A549 (cell line): ENCODE measurements at regions not wholly inside any gene's neighbourhood (a gene's known extent, or its start where the extent isn't known, plus 50 kb on each side); places are given as distances from the start of the nearest gene placed in this dataset.

Source experiments
- ATAC-seq, 2 experiments: fragments of 200-7000 bp in 1 of 2; fragments of >200 bp in 1 of 2; cut with Nextera tagmentation in 1 of 2; cut with Tn5 transposase in 1 of 2; 3 replicates each; pipeline versions ENCODE4 v1.8.0 to v1.9.1; 2018 to 2020; ENCODE audit warnings: mild to moderate bottlenecking in 1 of 2, moderate library complexity in 1 of 2
- CTCF ChIA-PET: fragments of 300-600 bp; sonication (Branson Sonifier 250); formaldehyde crosslinking; extraction: SDS; loops from one replicate; lab custom pipeline; 2021; ENCODE audit warnings: antibody characterized with exemption, inconsistent platforms; lab: Yijun Ruan, JAX
- POLR2A ChIA-PET: fragments of 350-600 bp; formaldehyde crosslinking; extraction: SDS; loops from one replicate; lab custom pipeline; 2021; ENCODE audit warnings: antibody characterized with exemption, inconsistent platforms; lab: Yijun Ruan, JAX
- DNase-seq, 2 experiments: peaks; one replicate each; pipeline versions ENCODE4 v3.0.0 to v3.0.0-alpha.2; 2011 to 2016; ENCODE audit warnings: low read depth in 1 of 2, low spot score in 1 of 2
- FAIRE-seq: peaks from 2 replicates; lab custom pipeline; 2011; peaks lifted over from hg19 to GRCh38; lab: Jason Lieb, UNC
- H3K27ac ChIP-seq, 2 experiments: fragments of >200 bp; sonication (Bioruptor Twin); formaldehyde crosslinking; 3 replicates each; pipeline ENCODE4 v1.5.1; 2016 to 2017
- H3K4me1 ChIP-seq: fragments of >200 bp; sonication (Bioruptor Twin); formaldehyde crosslinking; 3 replicates; pipeline ENCODE4 v1.6.1; 2016
- H3K4me2 ChIP-seq: fragments of >200 bp; sonication (Bioruptor Twin); formaldehyde crosslinking; 3 replicates; pipeline ENCODE4 v1.6.1; 2016
- H3K4me3 ChIP-seq: fragments of >200 bp; sonication (Bioruptor Twin); formaldehyde crosslinking; 3 replicates; pipeline ENCODE4 v1.5.1; 2016
- H3K9me3 ChIP-seq: fragments of >200 bp; sonication (Bioruptor Twin); formaldehyde crosslinking; 3 replicates; pipeline ENCODE4 v1.6.1; 2016
- ATOH8 ChIP-seq: fragments of 250-450 bp; sonication (Bioruptor Pico); IDR thresholded peaks from 2 replicates; pipeline ENCODE4 v1.5.0; 2020; ENCODE audit warnings: low read depth, mild to moderate bottlenecking, moderate library complexity
- BHLHE40 ChIP-seq: IDR thresholded peaks from 2 replicates; pipeline ENCODE4 v1.6.1; 2012; ENCODE audit warnings: low read depth, low read length, inconsistent platforms
- CBX8 ChIP-seq: fragments of 200-600 bp; sonication (generic); IDR thresholded peaks from 2 replicates; pipeline ENCODE4 v1.6.1; 2016
- CEBPB ChIP-seq, 2 experiments: fragments of >200 bp in 1 of 2; sonication (Bioruptor Twin) in 1 of 2; formaldehyde crosslinking in 1 of 2; IDR thresholded peaks; 2 replicates each; pipeline ENCODE4 v1.6.1; 2012 to 2016
- CHD2 ChIP-seq: fragments of 150-350 bp; IDR thresholded peaks from 2 replicates; pipeline ENCODE4 v1.6.1; 2014; ENCODE audit warnings: low read length; ENCODE audit not compliant: partially characterized antibody
- E2F6 ChIP-seq: IDR thresholded peaks from 2 replicates; pipeline ENCODE4 v1.6.1; 2012; ENCODE audit warnings: low read depth, borderline replicate concordance
- EHF ChIP-seq: fragments of 250-450 bp; sonication (Bioruptor Pico); IDR thresholded peaks from 2 replicates; pipeline ENCODE4 v1.5.0; 2020; ENCODE audit warnings: mild to moderate bottlenecking
- EP300 ChIP-seq, 2 experiments: fragments of >200 bp; sonication (Bioruptor Twin); formaldehyde crosslinking; IDR thresholded peaks; 2 replicates in 1 of 2; 3 replicates in 1 of 2; pipeline ENCODE4 v1.6.1; 2016 to 2017
- GATA3 ChIP-seq: IDR thresholded peaks from 2 replicates; pipeline ENCODE4 v1.6.1; 2012; ENCODE audit warnings: borderline replicate concordance
- HDAC2 ChIP-seq: fragments of 200-600 bp; sonication (generic); IDR thresholded peaks from 2 replicates; pipeline ENCODE4 v1.6.1; 2016
- HES2 ChIP-seq: fragments of >200 bp; sonication (Bioruptor Twin); formaldehyde crosslinking; IDR thresholded peaks from 2 replicates; pipeline ENCODE4 v1.6.1; 2016
- HOXA7 ChIP-seq: fragments of 250-450 bp; sonication (Bioruptor Pico); IDR thresholded peaks from 2 replicates; pipeline ENCODE4 v1.5.0; 2020; ENCODE audit warnings: mild to moderate bottlenecking, moderate library complexity
- HOXB5 ChIP-seq: fragments of 250-450 bp; sonication (Bioruptor Pico); IDR thresholded peaks from 2 replicates; pipeline ENCODE4 v1.5.0; 2020; ENCODE audit warnings: mild to moderate bottlenecking, moderate library complexity
- KDM5A ChIP-seq: fragments of 200-600 bp; sonication (generic); IDR thresholded peaks from 2 replicates; pipeline ENCODE4 v1.6.1; 2016; ENCODE audit warnings: antibody characterized with exemption, mild to moderate bottlenecking
- MAFK ChIP-seq: fragments of 450-650 bp; IDR thresholded peaks from 2 replicates; pipeline ENCODE4 v1.6.1; 2014; ENCODE audit not compliant: partially characterized antibody
- MAZ ChIP-seq: fragments of 150-350 bp; IDR thresholded peaks from 2 replicates; pipeline ENCODE4 v1.6.1; 2014; ENCODE audit warnings: antibody characterized with exemption, low read depth, low read length, borderline replicate concordance
- NPAS2 ChIP-seq: fragments of 250-450 bp; sonication (Bioruptor Pico); IDR thresholded peaks from 2 replicates; pipeline ENCODE4 v1.8.0; 2022; ENCODE audit warnings: mild to moderate bottlenecking, moderate library complexity, borderline replicate concordance
- PHF8 ChIP-seq: fragments of 200-600 bp; sonication (generic); IDR thresholded peaks from 2 replicates; pipeline ENCODE4 v1.6.1; 2016; ENCODE audit warnings: low read depth, mild to moderate bottlenecking, antibody characterized with exemption, moderate library complexity, borderline replicate concordance
- POLR2A ChIP-seq: IDR thresholded peaks from 2 replicates; pipeline ENCODE4 v1.6.1; 2012; ENCODE audit warnings: mild to moderate bottlenecking, low read length
- RAD21 ChIP-seq, 2 experiments: fragments of >200 bp in 1 of 2; sonication (Bioruptor Twin) in 1 of 2; formaldehyde crosslinking in 1 of 2; IDR thresholded peaks in 1 of 2; conservative IDR thresholded peaks in 1 of 2; 2 replicates in 1 of 2; 3 replicates in 1 of 2; pipeline ENCODE4 v1.6.1; 2012 to 2018; ENCODE audit warnings: inconsistent platforms in 1 of 2
- RFX5 ChIP-seq: fragments of 450-650 bp; IDR thresholded peaks from 2 replicates; pipeline ENCODE4 v1.7.1; 2014; ENCODE audit warnings: antibody characterized with exemption, mild to moderate bottlenecking, moderate library complexity
- RNF2 ChIP-seq: fragments of 200-600 bp; sonication (generic); IDR thresholded peaks from 2 replicates; pipeline ENCODE4 v1.6.1; 2016; ENCODE audit warnings: low read depth, mild to moderate bottlenecking, antibody characterized with exemption, moderate library complexity, borderline replicate concordance
- TP53 ChIP-seq: fragments of 250-450 bp; sonication (Bioruptor Pico); IDR thresholded peaks from 2 replicates; pipeline ENCODE4 v1.5.0; 2021; ENCODE audit warnings: mild to moderate bottlenecking, moderate library complexity
- ZC3H11A ChIP-seq: fragments of 450-650 bp; IDR thresholded peaks from 2 replicates; pipeline ENCODE4 v1.6.1; 2014; ENCODE audit warnings: antibody characterized with exemption, mild to moderate bottlenecking
- ZFP36 ChIP-seq: fragments of 450-650 bp; IDR thresholded peaks from 2 replicates; pipeline ENCODE4 v1.6.1; 2014; ENCODE audit warnings: borderline replicate concordance; ENCODE audit not compliant: partially characterized antibody
- ZNF302 ChIP-seq: fragments of 250-450 bp; sonication (Bioruptor Pico); IDR thresholded peaks from 2 replicates; pipeline ENCODE4 v1.9.0; 2021; ENCODE audit warnings: inconsistent platforms, mild to moderate bottlenecking, moderate library complexity
- WGBS: methylation state at CpG from one replicate; pipeline ENCODE4 v1.1.6; 2017; ENCODE audit errors: missing lambda C conversion rate; 5-methylcytosine and 5-hydroxymethylcytosine counted together
- TF ChIP-seq, protein P1 (sequence below): IDR thresholded peaks from 2 replicates; pipeline ENCODE4 v1.6.1; 2012
- TF ChIP-seq, protein P2 (sequence below): IDR thresholded peaks from 2 replicates; pipeline ENCODE4 v1.6.1; 2012

DNA sequence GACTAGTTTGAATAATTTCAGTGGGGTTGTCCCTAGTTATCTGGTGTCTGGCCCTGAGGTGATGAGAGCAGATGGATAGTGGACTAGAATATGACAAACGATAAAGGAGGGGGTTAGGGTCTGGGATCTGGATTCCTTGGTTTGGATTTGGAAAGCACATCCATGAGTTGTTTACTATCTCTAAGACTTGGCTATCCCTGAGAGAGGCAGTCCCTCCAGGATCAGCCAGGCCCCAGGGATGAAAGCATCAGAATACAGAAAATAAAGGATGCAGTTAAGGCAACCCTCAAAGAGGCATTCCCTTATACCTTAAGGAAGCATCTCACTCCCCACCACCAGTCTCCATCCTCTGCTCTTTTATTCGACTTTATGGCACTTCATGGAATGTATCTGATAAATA lies 230.7 kb downstream of the NHLRC3 start:
- H3K9me3 ChIP-seq, result no peaks in the 10 kb centered on the region
- WGBS, result 0% methylated on average over 2 of the region's 2 CpGs
- H3K27ac ChIP-seq, result no peak overlapping the region
- TF ChIP-seq ZC3H11A (no peak), KDM5A (no peak), POLR2A (no peak), RFX5 (no peak), MAZ (no peak)
- TF ChIP-seq, all 56 proteins: peak for 0
- Histone ChIP-seq H3K4me1 (no peaks in the 10 kb centered on the region), H3K4me2 (no peak overlapping the region), H3K4me3 (no peak overlapping the region)
- ChIA-PET CTCF (no interaction called here), POLR2A (no interaction called here)
- FAIRE-seq (no peak), DNase-seq (no peak), ATAC-seq (no peak)

DNA sequence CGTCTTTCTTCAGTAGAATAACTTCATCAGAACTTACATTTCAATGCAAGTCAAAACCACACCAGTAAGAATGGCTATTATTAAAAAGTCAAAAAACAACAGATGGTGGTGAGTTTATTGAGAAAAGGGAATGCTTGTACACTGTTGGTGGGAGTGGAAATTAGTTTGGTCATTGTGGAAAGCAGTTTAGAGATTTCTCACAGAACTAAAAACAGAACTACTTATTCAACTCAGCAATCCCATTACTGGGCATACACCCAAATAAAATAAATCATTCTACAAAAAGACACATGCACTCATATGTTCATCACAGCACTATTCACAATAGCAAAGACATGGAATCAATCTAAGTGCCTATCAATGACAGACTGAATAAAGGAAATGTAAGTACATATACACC lies 231.2 kb downstream of the NHLRC3 start:
- Histone ChIP-seq H3K4me3 (no peak overlapping the region), H3K27ac (no peak overlapping the region), H3K4me2 (no peak overlapping the region), H3K4me1 (no peaks in the 10 kb centered on the region)
- ATAC-seq (no peak), FAIRE-seq (no peak), DNase-seq (no peak)
- CTCF ChIA-PET, result no interaction called here
- WGBS, result 4% methylated on average over 1 of the region's 1 CpG
- POLR2A ChIA-PET, result no interaction called here
- no peak for TF ChIP-seq HDAC2
- TF ChIP-seq HOXB5 (CRISPR knock-in tag), result no peak
- TF ChIP-seq, protein P1, sequence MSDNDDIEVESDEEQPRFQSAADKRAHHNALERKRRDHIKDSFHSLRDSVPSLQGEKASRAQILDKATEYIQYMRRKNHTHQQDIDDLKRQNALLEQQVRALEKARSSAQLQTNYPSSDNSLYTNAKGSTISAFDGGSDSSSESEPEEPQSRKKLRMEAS, result no peak
- no peak for TF ChIP-seq E2F6
- TF ChIP-seq POLR2A, result no peak
- TF ChIP-seq BHLHE40, result no peak
- no peak for TF ChIP-seq HES2
- TF ChIP-seq RNF2, result no peak
- no peak for TF ChIP-seq EP300 (IDR thresholded peaks at IDR 0.05)
- TF ChIP-seq, protein P2, sequence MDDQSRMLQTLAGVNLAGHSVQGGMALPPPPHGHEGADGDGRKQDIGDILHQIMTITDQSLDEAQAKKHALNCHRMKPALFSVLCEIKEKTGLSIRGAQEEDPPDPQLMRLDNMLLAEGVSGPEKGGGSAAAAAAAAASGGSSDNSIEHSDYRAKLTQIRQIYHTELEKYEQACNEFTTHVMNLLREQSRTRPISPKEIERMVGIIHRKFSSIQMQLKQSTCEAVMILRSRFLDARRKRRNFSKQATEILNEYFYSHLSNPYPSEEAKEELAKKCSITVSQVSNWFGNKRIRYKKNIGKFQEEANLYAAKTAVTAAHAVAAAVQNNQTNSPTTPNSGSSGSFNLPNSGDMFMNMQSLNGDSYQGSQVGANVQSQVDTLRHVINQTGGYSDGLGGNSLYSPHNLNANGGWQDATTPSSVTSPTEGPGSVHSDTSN, result no peak
- TF ChIP-seq TP53 (CRISPR knock-in tag), result no peak
- no peak for TF ChIP-seq EHF
- TF ChIP-seq CEBPB (IDR thresholded peaks at IDR 0.05), result no peak
- no peak for TF ChIP-seq CBX8
- no peak for TF ChIP-seq RFX5
- TF ChIP-seq, all 56 proteins: peak for 0
- no peaks in the 10 kb centered on the region for H3K9me3 ChIP-seq

- H3K4me3 ChIP-seq, result no peak overlapping the region
- no peak for FAIRE-seq
- ATAC-seq, result no peak
- no peak overlapping the region for H3K4me2 ChIP-seq
- ChIA-PET CTCF (interaction anchor here (0.7 to 3.6 kb wide), 3 partner anchors 329 to 343 kb away, joined by 3 to 16 read pairs (median 10); partner anchors contain the start of gene LHFPL6), POLR2A (no interaction called here)
- no peaks in the 10 kb centered on the region for H3K9me3 ChIP-seq
- WGBS, result 9% methylated on average over 1 of the region's 1 CpG
- H3K27ac ChIP-seq, result no peak overlapping the region
- DNase-seq, result no peak
- no peak for TF ChIP-seq ZFP36
- TF ChIP-seq HOXA7 (CRISPR knock-in tag), result no peak
- no peak for TF ChIP-seq HDAC2
- no peak for TF ChIP-seq RAD21 (conservative IDR thresholded peaks at IDR 0.05 in 1 of 2, IDR thresholded peaks at IDR 0.05 in 1 of 2)
- TF ChIP-seq GATA3, result no peak
- no peak for TF ChIP-seq ATOH8 (CRISPR knock-in tag)
- TF ChIP-seq, protein P1, result no peak
- TF ChIP-seq CHD2, result no peak
- TF ChIP-seq KDM5A, result no peak
- TF ChIP-seq ZNF302 (CRISPR knock-in tag), result no peak
- TF ChIP-seq NPAS2, result no peak
- no peak for TF ChIP-seq PHF8
- TF ChIP-seq, protein P2, result no peak
- no peak for TF ChIP-seq EHF
- TF ChIP-seq ZC3H11A, result no peak
- TF ChIP-seq MAFK, result no peak
- no peaks in the 10 kb centered on the region for H3K4me1 ChIP-seq
Measured at GRCh38 chr13:39272994-39273393, 234.7 kb downstream of the NHLRC3 start.
